GM23248 (cell line): ENCODE measurements at regions not wholly inside any gene's neighbourhood (a gene's known extent, or its start where the extent isn't known, plus 50 kb on each side); places are given as distances from the start of the nearest gene placed in this dataset.

ENCODE experiments used
- DNase-seq: peaks from one replicate; pipeline ENCODE4 v3.0.0-alpha.2; 2015
- H2AFZ ChIP-seq: fragments of 200-600 bp; sonication (generic); 2 replicates; pipeline ENCODE4 v1.6.1; 2016; ENCODE audit warnings: antibody characterized with exemption
- H3F3A ChIP-seq: fragments of 200-600 bp; sonication (generic); 2 replicates; pipeline ENCODE4 v1.6.1; 2016; ENCODE audit warnings: mild to moderate bottlenecking, antibody characterized with exemption, mixed run types; ENCODE audit not compliant: insufficient read depth
- H3K27ac ChIP-seq: fragments of 200-600 bp; sonication (generic); 2 replicates; pipeline ENCODE4 v1.5.1; 2016; ENCODE audit warnings: mild to moderate bottlenecking
- H3K27me3 ChIP-seq: fragments of 200-600 bp; sonication (generic); replicated peaks from 2 replicates; pipeline ENCODE4 v1.6.1; 2016; ENCODE audit warnings: mild to moderate bottlenecking; ENCODE audit not compliant: insufficient read depth
- H3K36me3 ChIP-seq: fragments of 200-600 bp; sonication (generic); 2 replicates; pipeline ENCODE4 v1.6.1; 2016; ENCODE audit warnings: low read depth, mild to moderate bottlenecking
- H3K4me1 ChIP-seq: fragments of 200-600 bp; sonication (generic); 2 replicates; pipeline ENCODE4 v1.6.1; 2016; ENCODE audit warnings: mild to moderate bottlenecking; ENCODE audit not compliant: insufficient read depth
- H3K4me2 ChIP-seq: fragments of 200-600 bp; sonication (generic); one replicate; pipeline ENCODE4 v1.6.1; 2016; ENCODE audit warnings: mild to moderate bottlenecking; ENCODE audit not compliant: unreplicated experiment
- H3K4me3 ChIP-seq: fragments of 200-600 bp; sonication (generic); 2 replicates; pipeline ENCODE4 v1.5.1; 2016; ENCODE audit warnings: mild to moderate bottlenecking
- H3K79me2 ChIP-seq: fragments of 200-600 bp; sonication (generic); 2 replicates; pipeline ENCODE4 v1.6.1; 2016; ENCODE audit warnings: mild to moderate bottlenecking; ENCODE audit not compliant: insufficient read depth
- H3K9ac ChIP-seq: fragments of 200-600 bp; sonication (generic); 2 replicates; pipeline ENCODE4 v1.6.1; 2016; ENCODE audit warnings: mild to moderate bottlenecking
- H3K9me2 ChIP-seq: fragments of 200-600 bp; sonication (generic); 2 replicates; pipeline ENCODE4 v1.6.1; 2016; ENCODE audit warnings: mixed run types, mild to moderate bottlenecking, moderate library complexity; ENCODE audit not compliant: insufficient read depth
- H3K9me3 ChIP-seq: fragments of 200-600 bp; sonication (generic); one replicate; pipeline ENCODE4 v1.6.1; 2017; ENCODE audit warnings: low read depth
- H4K20me1 ChIP-seq: fragments of 200-600 bp; sonication (generic); 2 replicates; pipeline ENCODE4 v1.6.0; 2016; ENCODE audit not compliant: insufficient read depth
- EZH2 ChIP-seq: fragments of 200-600 bp; sonication (generic); IDR thresholded peaks from 2 replicates; pipeline ENCODE4 v1.6.1; 2018; ENCODE audit warnings: antibody characterized with exemption, mild to moderate bottlenecking; ENCODE audit not compliant: insufficient read depth, poor library complexity, severe bottlenecking
- EZH2phosphoT487 ChIP-seq: fragments of 200-600 bp; sonication (generic); IDR thresholded peaks from 2 replicates; pipeline ENCODE4 v1.6.1; 2018; ENCODE audit warnings: antibody characterized with exemption, moderate library complexity, mild to moderate bottlenecking, low read depth; ENCODE audit not compliant: insufficient read depth
- WGBS, 2 experiments: methylation state at CpG; one replicate each; pipeline ENCODE4 v1.1.6; 2015 to 2017; ENCODE audit warnings: low lambda C conversion rate in 2 of 2, low coverage in 1 of 2; ENCODE audit errors: missing lambda C conversion rate in 2 of 2; 5-methylcytosine and 5-hydroxymethylcytosine counted together
- in situ Hi-C: fragments of 300-500 bp; cut with MboI; formaldehyde crosslinking; loops from 2 replicates; pipeline ENCODE4 v1.15.0; 2020

DNA sequence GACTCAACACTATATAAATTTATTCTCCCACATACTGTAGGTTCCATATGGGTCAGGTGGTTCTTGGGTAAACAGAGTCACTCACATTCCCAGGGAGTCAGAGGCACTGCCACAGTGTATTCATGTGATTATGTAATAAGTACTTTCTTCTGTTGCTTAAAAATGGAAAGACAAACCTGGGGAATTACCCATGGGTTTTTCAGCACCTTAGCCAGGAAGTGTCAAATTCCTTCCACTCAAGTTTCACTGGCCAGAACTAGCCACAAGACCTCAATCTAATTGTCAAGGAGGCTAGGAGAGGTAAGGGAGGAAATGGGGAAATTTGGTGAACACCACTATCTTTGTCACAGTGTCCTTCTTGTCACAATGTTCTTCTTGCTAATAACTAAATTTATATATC is 333.2 kb upstream of the MDGA2 start:
- Histone ChIP-seq H3K4me1 (no peaks in the 10 kb centered on the region), H3K27ac (no peak overlapping the region), H3K9ac (no peak overlapping the region), H2AFZ (no peak overlapping the region), H3K4me2 (no peak overlapping the region), H3K9me2 (no peaks in the 10 kb centered on the region), H3K36me3 (no peaks in the 10 kb centered on the region), H3K79me2 (no peaks in the 10 kb centered on the region), H3K27me3 (no peaks in the 10 kb centered on the region), H3K9me3 (peaks cover 3% of the 10 kb centered on the region), H4K20me1 (no peaks in the 10 kb centered on the region), H3F3A (no peaks in the 10 kb centered on the region), H3K4me3 (no peak overlapping the region)
- DNase-seq = no peak
- in situ Hi-C loops = no loop called here
- TF ChIP-seq EZH2 (no peak), EZH2phosphoT487 (no peak)

DNA sequence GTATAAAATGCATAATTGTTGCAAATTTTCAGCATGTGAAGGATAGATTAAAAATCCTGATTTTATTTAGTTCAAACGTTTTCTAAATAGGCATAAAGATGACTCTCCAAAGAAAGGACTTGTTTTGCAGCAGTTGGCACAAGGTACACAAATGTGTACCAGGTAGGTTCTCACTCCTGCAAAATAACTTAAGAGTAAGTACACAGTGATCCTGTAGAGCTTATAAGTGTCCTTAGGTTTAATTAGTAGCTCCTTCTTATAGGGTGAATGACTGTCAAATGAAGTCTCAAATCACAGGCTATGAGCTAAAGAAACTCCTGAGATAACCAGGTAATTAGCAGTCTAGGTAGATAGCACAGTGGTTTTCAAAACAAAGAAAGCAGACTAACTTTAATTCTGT is 330.6 kb upstream of the MDGA2 start:
- H3K9ac ChIP-seq = no peak overlapping the region
- H3K9me2 ChIP-seq = no peaks in the 10 kb centered on the region
- TF ChIP-seq EZH2phosphoT487 (no peak), EZH2 (no peak)
- no peaks in the 10 kb centered on the region for H4K20me1 ChIP-seq
- in situ Hi-C loops = no loop called here
- H3K79me2 ChIP-seq = no peaks in the 10 kb centered on the region
- no peaks in the 10 kb centered on the region for H3K4me1 ChIP-seq
- H2AFZ ChIP-seq = no peak overlapping the region
- 0 to 6% methylated on average over 1 of the region's 1 CpG for WGBS, 2 experiments
- H3K27me3 ChIP-seq = no peaks in the 10 kb centered on the region
- DNase-seq = no peak
- H3F3A ChIP-seq = no peaks in the 10 kb centered on the region
- no peak overlapping the region for H3K27ac ChIP-seq
- H3K4me2 ChIP-seq = no peak overlapping the region
- peaks cover 3% of the 10 kb centered on the region for H3K9me3 ChIP-seq
- no peaks in the 10 kb centered on the region for H3K36me3 ChIP-seq
- no peak overlapping the region for H3K4me3 ChIP-seq

DNA sequence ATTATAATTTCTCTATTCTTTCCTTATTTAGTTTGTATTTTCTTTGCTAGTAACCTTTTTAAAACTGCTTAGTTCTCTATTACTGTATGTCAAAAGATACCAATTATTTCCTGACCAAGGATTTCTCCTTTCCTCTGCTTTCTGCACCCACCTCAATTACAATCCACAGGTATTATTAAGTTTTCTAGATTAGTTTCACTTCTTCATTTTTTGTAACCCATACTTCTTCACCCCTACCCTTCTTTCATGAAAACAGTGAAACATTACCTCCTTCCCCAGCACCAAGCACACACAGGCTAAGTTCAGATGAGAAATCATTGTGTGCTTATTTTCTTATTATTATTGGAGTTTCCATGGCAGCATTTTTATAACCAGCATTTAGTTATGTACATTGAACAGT is 318.5 kb upstream of the MDGA2 start:
- Histone ChIP-seq H4K20me1 (no peaks in the 10 kb centered on the region), H3K79me2 (no peaks in the 10 kb centered on the region), H3K9ac (no peak overlapping the region), H3K9me2 (no peaks in the 10 kb centered on the region), H3K27me3 (no peaks in the 10 kb centered on the region), H3K9me3 (no peaks in the 10 kb centered on the region), H2AFZ (no peak overlapping the region), H3K4me1 (no peaks in the 10 kb centered on the region), H3K4me3 (no peak overlapping the region), H3K27ac (no peak overlapping the region), H3F3A (no peaks in the 10 kb centered on the region), H3K36me3 (no peaks in the 10 kb centered on the region), H3K4me2 (no peak overlapping the region)
- no peak for DNase-seq
- no peak for TF ChIP-seq EZH2phosphoT487
- no peak for TF ChIP-seq EZH2
- in situ Hi-C loops = no loop called here

DNA sequence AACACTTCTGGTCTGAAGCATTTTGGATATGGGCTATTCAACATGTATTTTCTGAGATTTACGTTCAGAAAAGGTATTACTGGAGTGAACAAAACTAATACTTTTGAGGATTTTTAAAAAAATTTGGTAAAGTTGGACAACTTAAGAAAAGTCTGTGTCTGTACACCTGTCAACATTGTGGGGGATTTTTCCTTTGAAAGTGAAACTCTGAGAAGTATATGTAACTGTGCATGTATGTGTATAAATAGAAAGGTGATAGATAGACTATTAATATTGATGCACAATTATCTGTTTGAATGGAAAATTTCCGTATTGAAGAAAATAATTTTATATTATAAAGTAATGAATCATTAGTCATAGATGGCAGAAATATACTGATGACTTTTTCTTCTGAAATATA is 312.8 kb upstream of the MDGA2 start:
- H3K9me2 ChIP-seq = no peaks in the 10 kb centered on the region
- H3K4me3 ChIP-seq = no peak overlapping the region
- no peaks in the 10 kb centered on the region for H3K36me3 ChIP-seq
- H4K20me1 ChIP-seq = no peaks in the 10 kb centered on the region
- DNase-seq = no peak
- no peaks in the 10 kb centered on the region for H3K79me2 ChIP-seq
- WGBS, 2 experiments = 19 to 28% methylated on average over 2 of the region's 2 CpGs
- H3K4me1 ChIP-seq = no peaks in the 10 kb centered on the region
- in situ Hi-C loops = no loop called here
- no peak overlapping the region for H3K4me2 ChIP-seq
- H3K27ac ChIP-seq = no peak overlapping the region
- no peaks in the 10 kb centered on the region for H3F3A ChIP-seq
- TF ChIP-seq EZH2 (no peak), EZH2phosphoT487 (no peak)
- no peaks in the 10 kb centered on the region for H3K27me3 ChIP-seq
- no peaks in the 10 kb centered on the region for H3K9me3 ChIP-seq
- no peak overlapping the region for H3K9ac ChIP-seq
- H2AFZ ChIP-seq = no peak overlapping the region

DNA sequence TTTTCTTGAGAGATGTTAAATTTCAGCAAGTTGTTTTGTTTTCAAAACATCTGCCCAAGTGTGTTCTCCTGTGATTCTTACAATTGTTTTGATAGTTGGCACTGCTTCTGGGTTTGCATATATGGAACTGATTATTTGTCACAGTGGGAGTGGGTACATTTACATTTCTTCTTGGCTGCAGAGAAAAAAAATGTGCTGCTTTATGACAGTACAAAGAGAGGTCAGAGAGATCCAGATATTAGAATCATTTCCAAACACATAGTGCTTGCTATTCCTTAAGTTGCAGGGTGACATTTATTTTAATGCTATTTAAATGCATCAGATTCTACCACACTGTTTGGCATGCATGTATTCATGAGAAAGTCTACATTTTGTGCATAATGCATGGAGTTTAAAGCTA is 303.5 kb upstream of the MDGA2 start:
- TF ChIP-seq EZH2 (no peak), EZH2phosphoT487 (no peak)
- in situ Hi-C loops = no loop called here
- Histone ChIP-seq H3K36me3 (no peaks in the 10 kb centered on the region), H3K9ac (no peak overlapping the region), H4K20me1 (no peaks in the 10 kb centered on the region), H3K9me3 (no peaks in the 10 kb centered on the region), H2AFZ (no peak overlapping the region), H3K4me1 (no peaks in the 10 kb centered on the region), H3K9me2 (no peaks in the 10 kb centered on the region), H3K4me3 (no peak overlapping the region), H3F3A (no peaks in the 10 kb centered on the region), H3K79me2 (no peaks in the 10 kb centered on the region), H3K27me3 (no peaks in the 10 kb centered on the region), H3K27ac (no peak overlapping the region), H3K4me2 (no peak overlapping the region)
- DNase-seq = no peak
